Tibial nerve (tissue), 4 donors: ENCODE measurements at regions not wholly inside any gene's neighbourhood (a gene's known extent, or its start where the extent isn't known, plus 50 kb on each side); places are given as distances from the start of the nearest gene placed in this dataset.

Experiments used
- DNase-seq, 2 donors: peaks; one replicate each; pipeline ENCODE4 v3.0.0-alpha.2; 2019; ENCODE audit warnings: low spot score in 2 of 2
- H3K27ac ChIP-seq, 4 donors: fragments of 200-600 bp; sonication (generic) in 3 of 4; one replicate each; pipeline ENCODE4 v1.5.1; 2017 to 2019; ENCODE audit warnings: mild to moderate bottlenecking in 1 of 4
- H3K27me3 ChIP-seq, 2 donors: fragments of 200-600 bp; sonication (generic) in 1 of 2; one replicate each; pipeline versions ENCODE4 v1.5.1 to v1.6.0; 2017 to 2019
- H3K36me3 ChIP-seq, 3 donors: fragments of 200-600 bp; sonication (generic); one replicate each; pipeline ENCODE4 v1.5.1; 2018 to 2019
- H3K4me1 ChIP-seq, 4 donors: fragments of 200-600 bp; sonication (generic) in 3 of 4; one replicate each; pipeline ENCODE4 v1.5.1; 2017 to 2019
- H3K4me3 ChIP-seq, 4 donors: fragments of 200-600 bp; sonication (generic) in 3 of 4; one replicate each; pipeline ENCODE4 v1.5.1; 2017 to 2019; ENCODE audit warnings: mild to moderate bottlenecking in 1 of 4, moderate library complexity in 1 of 4
- H3K9me3 ChIP-seq, 4 donors: fragments of 200-600 bp; sonication (generic) in 3 of 4; one replicate each; pipeline ENCODE4 v1.5.1; 2017 to 2019
- CTCF ChIP-seq, 5 experiments: fragments of 200-600 bp in 3 of 5; fragments of 450-650 bp in 2 of 5; sonication (generic) in 3 of 5; IDR thresholded peaks; one replicate each; pipeline ENCODE4 v1.5.1; 2016 to 2019; ENCODE audit warnings: antibody characterized with exemption in 5 of 5, mild to moderate bottlenecking in 3 of 5, moderate library complexity in 2 of 5
- EP300 ChIP-seq, 2 donors: sonication (generic); formaldehyde crosslinking; IDR thresholded peaks; one replicate each; pipeline ENCODE4 v1.6.1; 2017; ENCODE audit warnings: antibody characterized with exemption in 2 of 2, mild to moderate bottlenecking in 1 of 2
- POLR2A ChIP-seq, 2 donors: fragments of 450-650 bp; IDR thresholded peaks; one replicate each; pipeline ENCODE4 v1.6.1; 2017; ENCODE audit warnings: antibody characterized with exemption in 2 of 2, mild to moderate bottlenecking in 2 of 2, moderate library complexity in 2 of 2
- WGBS, 2 donors: methylation state at CpG; one replicate each; pipeline ENCODE4 v1.1.5; 2018; 5-methylcytosine and 5-hydroxymethylcytosine counted together

GRCh38 chr10:83736008-83736407, 403.3 kb upstream of the GHITM start:
- TF ChIP-seq POLR2A (IDR thresholded peaks at IDR 0.05) = no peak
- TF ChIP-seq CTCF (IDR thresholded peaks at IDR 0.05) = no peak
- no peak for TF ChIP-seq EP300 (IDR thresholded peaks at IDR 0.05)
- H3K27me3 ChIP-seq = no peaks in the 10 kb centered on the region
- 48 to 66% methylated on average over 1 of the region's 1 CpG for WGBS, 2 donors
- no peak for DNase-seq
- no peak overlapping the region for H3K27ac ChIP-seq
- H3K4me3 ChIP-seq = no peak overlapping the region
- peaks cover 0 to 35% (median 10%) of the 10 kb centered on the region in 4 donors for H3K9me3 ChIP-seq
- H3K36me3 ChIP-seq = no peaks in the 10 kb centered on the region
- H3K4me1 ChIP-seq = no peaks in the 10 kb centered on the region

DNA sequence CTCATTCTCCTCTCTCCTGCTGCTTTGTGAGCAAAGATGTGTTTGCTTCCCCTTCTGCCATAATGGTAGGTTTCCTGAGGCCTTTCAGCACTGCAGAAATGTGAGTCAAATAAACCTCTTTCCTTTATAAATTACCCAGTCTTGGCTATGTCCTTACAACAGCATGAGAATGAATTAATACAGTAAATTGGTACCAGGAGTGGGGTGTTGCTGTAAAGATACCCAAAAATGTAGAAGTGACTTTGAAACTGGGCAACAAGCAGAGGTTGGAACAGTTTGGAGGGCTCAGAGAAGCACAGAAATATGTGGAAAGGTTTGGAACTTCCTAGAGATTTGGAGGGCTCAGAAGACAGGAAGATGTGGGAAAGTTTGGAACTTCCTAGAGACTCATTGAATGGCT, 388.7 kb upstream of the GHITM start:
- H3K4me3 ChIP-seq = no peak overlapping the region
- peaks cover 0 to 75% (median 0%) of the 10 kb centered on the region in 4 donors for H3K9me3 ChIP-seq
- no peak for DNase-seq
- H3K36me3 ChIP-seq = no peaks in the 10 kb centered on the region
- TF ChIP-seq POLR2A (IDR thresholded peaks at IDR 0.05) = no peak
- no peak for TF ChIP-seq EP300 (IDR thresholded peaks at IDR 0.05)
- no peak for TF ChIP-seq CTCF (IDR thresholded peaks at IDR 0.05)
- no peaks in the 10 kb centered on the region for H3K4me1 ChIP-seq
- no peak overlapping the region for H3K27ac ChIP-seq
- H3K27me3 ChIP-seq = no peaks in the 10 kb centered on the region

DNA sequence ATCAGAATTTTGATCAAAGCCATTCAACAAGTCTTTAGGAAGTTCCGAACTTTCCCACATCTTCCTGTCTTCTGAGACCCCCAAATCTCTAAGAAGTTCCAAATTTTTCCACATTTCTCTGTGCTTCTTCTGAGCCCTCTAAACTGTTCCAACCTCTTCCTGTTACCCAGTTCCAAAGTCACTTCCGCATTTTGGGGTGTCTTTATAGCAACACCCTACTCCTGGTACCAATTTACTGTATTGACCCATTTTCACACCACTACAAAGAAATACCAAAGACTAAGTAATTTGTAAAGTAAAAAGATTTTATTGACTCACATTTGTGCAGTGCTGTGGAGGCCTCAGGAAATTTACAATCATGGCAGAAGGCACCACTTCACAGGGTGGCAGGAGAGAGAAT, 385.8 kb upstream of the GHITM start:
- Histone ChIP-seq H3K36me3 (no peaks in the 10 kb centered on the region), H3K4me1 (no peaks in the 10 kb centered on the region), H3K27me3 (no peaks in the 10 kb centered on the region), H3K27ac (no peak overlapping the region), H3K4me3 (no peak overlapping the region), H3K9me3 (peaks cover 0 to 63% (median 2%) of the 10 kb centered on the region in 4 donors)
- no peak for DNase-seq
- TF ChIP-seq EP300 (IDR thresholded peaks at IDR 0.05) (no peak), CTCF (IDR thresholded peaks at IDR 0.05) (no peak), POLR2A (IDR thresholded peaks at IDR 0.05) (no peak)
- 92 to 94% methylated on average over 2 of the region's 2 CpGs for WGBS, 2 donors

DNA sequence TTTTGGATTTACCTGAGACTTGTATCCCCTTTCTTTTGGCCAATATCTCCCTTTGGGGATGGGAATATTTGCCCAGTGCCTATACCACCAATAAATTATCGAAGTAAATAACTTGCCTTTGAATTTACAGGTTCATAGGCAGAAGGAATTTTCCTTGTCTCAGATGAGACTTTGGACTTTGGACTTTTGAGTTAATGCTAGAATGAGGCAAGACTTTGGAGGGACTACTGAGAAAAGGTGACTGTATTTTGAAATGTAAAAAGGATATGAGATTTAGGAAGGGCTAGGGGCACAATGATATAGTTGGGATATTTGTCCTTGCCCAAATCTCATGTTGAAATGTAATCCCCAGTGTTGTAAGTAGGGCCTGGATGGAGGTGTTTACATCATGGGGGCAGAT, 384.5 kb upstream of the GHITM start:
- TF ChIP-seq CTCF (IDR thresholded peaks at IDR 0.05) = no peak
- TF ChIP-seq EP300 (IDR thresholded peaks at IDR 0.05) = no peak
- no peak for TF ChIP-seq POLR2A (IDR thresholded peaks at IDR 0.05)
- H3K4me3 ChIP-seq = no peak overlapping the region
- WGBS, 2 donors = 61 to 74% methylated on average over 1 of the region's 1 CpG
- H3K36me3 ChIP-seq = no peaks in the 10 kb centered on the region
- DNase-seq = no peak
- H3K4me1 ChIP-seq = no peaks in the 10 kb centered on the region
- H3K27me3 ChIP-seq = no peaks in the 10 kb centered on the region
- peaks cover 0 to 54% (median 2%) of the 10 kb centered on the region in 4 donors for H3K9me3 ChIP-seq
- no peak overlapping the region for H3K27ac ChIP-seq

GRCh38 chr10:83760142-83760541, 379.2 kb upstream of the GHITM start:
- no peak for DNase-seq
- no peaks in the 10 kb centered on the region for H3K27me3 ChIP-seq
- H3K4me1 ChIP-seq = no peaks in the 10 kb centered on the region
- peaks cover 0 to 5% (median 2%) of the 10 kb centered on the region in 4 donors for H3K9me3 ChIP-seq
- no peaks in the 10 kb centered on the region for H3K36me3 ChIP-seq
- no peak overlapping the region for H3K4me3 ChIP-seq
- 25 to 37% methylated on average over 2 of the region's 2 CpGs for WGBS, 2 donors
- TF ChIP-seq EP300 (IDR thresholded peaks at IDR 0.05) (no peak), CTCF (IDR thresholded peaks at IDR 0.05) (no peak), POLR2A (IDR thresholded peaks at IDR 0.05) (no peak)
- no peak overlapping the region for H3K27ac ChIP-seq
